BLaER1 (cell line): ENCODE measurements at regions not wholly inside any gene's neighbourhood (a gene's known extent, or its start where the extent isn't known, plus 50 kb on each side); places are given as distances from the start of the nearest gene placed in this dataset.

ENCODE experiments used
- H3K27ac ChIP-seq: shearing (Covaris generic); formaldehyde crosslinking; 2 replicates; pipeline ENCODE4 v1.8.1; 2022
- H3K27me3 ChIP-seq: shearing (Covaris generic); formaldehyde crosslinking; 2 replicates; pipeline ENCODE4 v1.8.1; 2022
- H3K36me3 ChIP-seq: shearing (Covaris generic); formaldehyde crosslinking; 2 replicates; pipeline ENCODE4 v1.8.1; 2022
- H3K4me1 ChIP-seq: shearing (Covaris generic); formaldehyde crosslinking; 2 replicates; pipeline ENCODE4 v1.8.1; 2022
- H3K4me2 ChIP-seq: shearing (Covaris generic); formaldehyde crosslinking; 2 replicates; pipeline ENCODE4 v1.8.1; 2022
- H3K4me3 ChIP-seq: shearing (Covaris generic); formaldehyde crosslinking; 2 replicates; pipeline ENCODE4 v1.8.1; 2022
- H3K9ac ChIP-seq: shearing (Covaris generic); formaldehyde crosslinking; 2 replicates; pipeline ENCODE4 v1.8.1; 2022
- H3K9me3 ChIP-seq: shearing (Covaris generic); formaldehyde crosslinking; 2 replicates; pipeline ENCODE4 v1.8.1; 2022
- H4K20me1 ChIP-seq: shearing (Covaris generic); formaldehyde crosslinking; 2 replicates; pipeline ENCODE4 v1.8.1; 2022
- Cebpa-rat ChIP-seq: shearing (Covaris generic); IDR thresholded peaks from 2 replicates; pipeline ENCODE4 v1.8.1; 2022

DNA sequence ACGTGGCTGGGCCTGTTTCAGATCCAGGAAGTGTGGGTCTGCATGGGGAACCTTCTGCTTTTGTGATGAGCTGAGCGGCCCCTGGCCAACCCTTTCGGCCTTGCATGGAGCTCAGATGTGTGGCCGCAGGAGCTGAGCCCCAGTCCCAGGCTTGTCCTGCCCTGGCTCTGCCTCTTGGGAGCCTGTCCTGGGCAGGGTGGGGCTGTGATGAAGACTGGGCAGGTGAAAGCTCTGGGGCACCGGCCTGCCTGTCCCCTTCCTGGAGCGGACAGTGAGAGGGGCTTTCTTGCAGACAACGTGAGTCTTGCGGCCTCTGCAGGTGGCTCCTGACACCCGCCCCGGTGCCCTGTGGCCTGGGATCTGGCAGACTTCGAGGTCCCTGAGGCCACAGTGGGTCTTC lies 1296.6 kb downstream of the BRD1 start:
- H3K9me3 ChIP-seq: no peaks in the 10 kb centered on the region
- H3K4me2 ChIP-seq: peak overlapping the region; percentile 84
- no peaks in the 10 kb centered on the region for H3K27me3 ChIP-seq
- H3K4me1 ChIP-seq: peaks cover 32% of the 10 kb centered on the region
- peaks cover 28% of the 10 kb centered on the region for H4K20me1 ChIP-seq
- H3K9ac ChIP-seq: no peak overlapping the region
- TF ChIP-seq Cebpa-rat: no peak
- H3K27ac ChIP-seq: no peak overlapping the region
- no peaks in the 10 kb centered on the region for H3K36me3 ChIP-seq
- H3K4me3 ChIP-seq: 0 out of 2 replicates have a peak overlapping the region, but pooled peaks have one; percentile 12

DNA sequence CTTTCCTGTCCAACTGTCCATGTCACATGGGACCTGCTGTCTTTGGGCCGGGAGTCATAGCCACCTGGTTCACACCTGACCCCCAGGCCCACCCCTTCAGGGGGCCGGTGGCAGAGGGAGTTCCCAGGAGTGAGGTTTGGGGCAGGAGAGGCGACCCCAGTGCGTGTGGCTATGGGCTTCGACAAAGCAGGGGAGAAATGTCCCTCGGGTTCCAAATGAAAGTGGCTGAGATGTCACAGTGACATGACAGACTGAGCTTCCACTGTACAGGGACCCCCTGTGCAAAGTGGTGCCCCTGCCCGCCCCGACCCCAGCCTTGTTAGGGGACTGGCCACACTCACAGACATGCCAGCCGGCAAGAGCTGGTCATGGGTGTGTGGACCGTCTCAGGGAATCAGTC lies 1297.0 kb downstream of the BRD1 start:
- Histone ChIP-seq H4K20me1 (peaks cover 28% of the 10 kb centered on the region), H3K9me3 (no peaks in the 10 kb centered on the region), H3K4me2 (peak overlapping the region; percentile 84), H3K4me1 (peaks cover 32% of the 10 kb centered on the region), H3K27ac (no peak overlapping the region), H3K4me3 (no peak overlapping the region), H3K36me3 (no peaks in the 10 kb centered on the region), H3K27me3 (no peaks in the 10 kb centered on the region), H3K9ac (no peak overlapping the region)
- TF ChIP-seq Cebpa-rat: no peak

DNA sequence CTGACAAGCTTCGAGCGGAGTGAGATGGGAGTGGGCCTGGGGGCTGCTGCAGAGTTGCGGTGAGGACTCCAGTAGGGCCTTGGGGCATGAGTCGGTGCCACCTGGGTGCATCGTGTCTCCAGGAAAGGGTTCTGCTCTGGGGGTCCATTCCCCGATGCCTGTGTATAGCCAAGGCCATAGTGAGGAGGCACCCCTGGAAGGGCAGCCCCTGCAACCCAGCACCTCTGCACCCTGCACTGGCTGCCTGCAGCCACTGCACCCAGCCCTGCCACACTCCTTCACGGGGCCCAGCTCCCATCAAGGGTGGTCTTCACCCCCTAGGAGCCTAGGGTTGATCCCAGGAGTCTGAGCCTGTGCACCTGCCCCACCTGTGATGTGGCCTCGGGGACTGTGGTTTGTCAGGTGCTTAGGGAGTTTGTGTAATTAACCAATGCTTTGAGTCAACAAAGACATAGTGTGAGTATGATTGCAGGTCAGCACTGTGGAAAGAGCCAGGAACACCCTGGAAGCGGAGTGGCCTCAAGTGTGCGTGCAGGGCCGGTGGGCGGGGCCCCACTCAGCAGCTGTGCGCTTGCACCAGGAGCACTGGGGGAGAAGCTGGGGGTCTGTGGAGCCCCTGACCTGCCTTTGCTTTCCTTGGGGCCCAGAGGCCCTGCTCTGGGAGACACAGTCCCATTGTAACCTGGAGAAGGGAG lies 1299.3 kb downstream of the BRD1 start:
- H3K27me3 ChIP-seq: no peaks in the 10 kb centered on the region
- TF ChIP-seq Cebpa-rat: no peak
- H3K4me1 ChIP-seq: peaks cover 32% of the 10 kb centered on the region
- H3K27ac ChIP-seq: no peak overlapping the region
- no peak overlapping the region for H3K4me3 ChIP-seq
- no peak overlapping the region for H3K4me2 ChIP-seq
- H4K20me1 ChIP-seq: peaks cover 26% of the 10 kb centered on the region
- H3K9ac ChIP-seq: no peak overlapping the region
- H3K36me3 ChIP-seq: no peaks in the 10 kb centered on the region
- H3K9me3 ChIP-seq: no peaks in the 10 kb centered on the region

DNA sequence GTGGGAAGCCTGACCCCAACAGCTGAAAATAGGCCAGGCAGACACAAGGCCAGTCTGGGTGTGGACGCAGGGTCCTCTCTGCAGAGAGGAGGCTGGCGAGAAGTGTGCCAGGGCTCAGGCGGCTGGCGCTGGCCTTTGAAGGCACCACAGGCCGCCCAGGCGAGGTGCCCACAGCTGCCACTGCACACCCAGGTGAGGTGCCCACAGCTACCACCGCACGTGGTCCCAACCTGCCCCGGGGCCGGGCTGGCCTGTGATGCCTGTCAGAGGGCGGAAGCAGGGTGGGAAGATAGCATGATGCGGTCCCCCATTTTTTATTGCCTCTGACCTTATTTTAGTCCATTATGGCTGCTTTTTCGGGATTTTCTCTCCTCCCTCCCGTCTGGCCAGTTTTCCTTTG lies 1303.9 kb downstream of the BRD1 start:
- no peaks in the 10 kb centered on the region for H3K4me1 ChIP-seq
- H3K27me3 ChIP-seq: no peaks in the 10 kb centered on the region
- H3K4me2 ChIP-seq: no peak overlapping the region
- H3K27ac ChIP-seq: no peak overlapping the region
- no peaks in the 10 kb centered on the region for H4K20me1 ChIP-seq
- no peaks in the 10 kb centered on the region for H3K9me3 ChIP-seq
- H3K4me3 ChIP-seq: no peak overlapping the region
- no peak for TF ChIP-seq Cebpa-rat
- H3K9ac ChIP-seq: no peak overlapping the region
- H3K36me3 ChIP-seq: no peaks in the 10 kb centered on the region

- TF ChIP-seq Cebpa-rat: no peak
- Histone ChIP-seq H3K9me3 (no peaks in the 10 kb centered on the region), H3K9ac (no peak overlapping the region), H4K20me1 (no peaks in the 10 kb centered on the region), H3K36me3 (no peaks in the 10 kb centered on the region), H3K27me3 (no peaks in the 10 kb centered on the region), H3K4me3 (no peak overlapping the region), H3K4me2 (no peak overlapping the region), H3K4me1 (no peaks in the 10 kb centered on the region), H3K27ac (no peak overlapping the region)
These were observed 1304.6 kb downstream of the BRD1 start for GRCh38 chr22:48523091-48523490.

- no peak overlapping the region for H3K4me2 ChIP-seq
- no peak overlapping the region for H3K9ac ChIP-seq
- no peaks in the 10 kb centered on the region for H3K4me1 ChIP-seq
- no peaks in the 10 kb centered on the region for H3K9me3 ChIP-seq
- H3K27me3 ChIP-seq: no peaks in the 10 kb centered on the region
- H4K20me1 ChIP-seq: no peaks in the 10 kb centered on the region
- H3K27ac ChIP-seq: no peak overlapping the region
- TF ChIP-seq Cebpa-rat: no peak
- no peaks in the 10 kb centered on the region for H3K36me3 ChIP-seq
- H3K4me3 ChIP-seq: no peak overlapping the region
These were observed 1305.4 kb downstream of the BRD1 start for GRCh38 chr22:48522271-48522670.

GRCh38 chr22:48520884-48521588 lies 1306.6 kb downstream of the BRD1 start:
- no peak overlapping the region for H3K9ac ChIP-seq
- H3K4me2 ChIP-seq: no peak overlapping the region
- H3K27me3 ChIP-seq: no peaks in the 10 kb centered on the region
- no peaks in the 10 kb centered on the region for H3K36me3 ChIP-seq
- H4K20me1 ChIP-seq: no peaks in the 10 kb centered on the region
- no peaks in the 10 kb centered on the region for H3K4me1 ChIP-seq
- H3K9me3 ChIP-seq: no peaks in the 10 kb centered on the region
- H3K27ac ChIP-seq: no peak overlapping the region
- no peak overlapping the region for H3K4me3 ChIP-seq
- TF ChIP-seq Cebpa-rat: no peak

DNA sequence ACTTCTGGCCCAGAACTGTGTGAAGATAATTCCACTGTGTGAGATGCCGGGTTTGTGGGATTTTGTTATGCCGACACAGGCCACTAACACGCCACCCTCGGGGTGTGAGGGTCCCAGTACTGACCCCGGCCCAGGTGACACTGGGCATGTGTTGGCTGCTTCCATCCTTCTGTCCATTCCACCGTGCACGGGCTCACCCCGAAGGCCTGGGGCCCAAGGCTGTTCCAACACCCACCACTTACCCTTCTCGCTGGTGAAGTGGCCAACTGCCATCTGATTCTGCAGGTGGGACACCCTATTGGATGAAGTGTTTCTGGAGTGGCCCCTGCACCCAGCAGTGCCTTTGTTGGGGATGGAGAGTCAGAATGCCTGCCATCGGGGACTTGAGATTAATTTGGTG lies 1307.5 kb downstream of the BRD1 start:
- H3K9me3 ChIP-seq: no peaks in the 10 kb centered on the region
- no peak for TF ChIP-seq Cebpa-rat
- H3K4me3 ChIP-seq: no peak overlapping the region

GRCh38 chr22:48517039-48518030 lies 1310.3 kb downstream of the BRD1 start:
- Histone ChIP-seq H3K4me1 (no peaks in the 10 kb centered on the region), H4K20me1 (no peaks in the 10 kb centered on the region), H3K4me2 (no peak overlapping the region), H3K9ac (no peak overlapping the region), H3K9me3 (no peaks in the 10 kb centered on the region), H3K27me3 (no peaks in the 10 kb centered on the region), H3K4me3 (no peak overlapping the region), H3K36me3 (no peaks in the 10 kb centered on the region), H3K27ac (no peak overlapping the region)
- no peak for TF ChIP-seq Cebpa-rat

More for the DNA sequence above, 1307.5 kb downstream of the BRD1 start:
- Histone ChIP-seq H3K4me1 (no peaks in the 10 kb centered on the region), H3K4me2 (no peak overlapping the region), H3K9ac (no peak overlapping the region), H3K27me3 (no peaks in the 10 kb centered on the region), H3K36me3 (no peaks in the 10 kb centered on the region), H3K27ac (no peak overlapping the region), H4K20me1 (no peaks in the 10 kb centered on the region)
